ENCODE measurements at regions not wholly inside any gene's neighbourhood (a gene's known extent, or its start where the extent isn't known, plus 50 kb on each side); places are given as distances from the start of the nearest gene placed in this dataset.

GRCh38 chr6:126891158-126891557 is 227.3 kb upstream of the RSPO3 start:
- TF ChIP-seq EZH2 (IDR thresholded peaks at IDR 0.05; ENCODE audit: insufficient read depth, low read length) (no peak), CTCF (IDR thresholded peaks at IDR 0.05; ENCODE audit: insufficient read depth, low read depth, low read length) (no peak)
